Heart right ventricle (tissue), 16 donors: ENCODE measurements at regions not wholly inside any gene's neighbourhood (a gene's known extent, or its start where the extent isn't known, plus 50 kb on each side); places are given as distances from the start of the nearest gene placed in this dataset.
"Not testable (repeated sequence)": the region's sequence is repeated elsewhere in the genome, so short reads cannot be mapped to it uniquely, and the experiment has no call there.

ENCODE experiments used
- ATAC-seq, 8 donors: fragments of 200-7000 bp; cut with Tn5 transposase; one replicate each; pipeline ENCODE4 v1.9.1; 2020; ENCODE audit warnings: mild to moderate bottlenecking in 8 of 8, moderate library complexity in 8 of 8, moderate number of reproducible peaks in 1 of 8
- DNase-seq, 2 donors: peaks; one replicate each; pipeline ENCODE4 v3.0.0-alpha.2; 2020
- H3K27ac ChIP-seq, 10 donors: fragments of 200-600 bp; sonication (generic) in 2 of 10; one replicate each; pipeline versions ENCODE4 v1.5.0 to v1.8.0; 2020 to 2022; ENCODE audit warnings: mild to moderate bottlenecking in 3 of 10
- H3K27me3 ChIP-seq, 7 donors: fragments of 200-600 bp; one replicate each; pipeline ENCODE4 v1.8.0; 2021 to 2022; ENCODE audit warnings: mild to moderate bottlenecking in 2 of 7
- H3K36me3 ChIP-seq, 9 donors: fragments of 200-600 bp; sonication (generic) in 1 of 9; one replicate each; pipeline versions ENCODE4 v1.5.0 to v1.8.0; 2020 to 2022; ENCODE audit warnings: mild to moderate bottlenecking in 2 of 9
- H3K4me1 ChIP-seq, 9 donors: fragments of 200-600 bp; sonication (generic) in 1 of 9; one replicate each; pipeline versions ENCODE4 v1.5.0 to v1.8.0; 2020 to 2022; ENCODE audit warnings: mild to moderate bottlenecking in 4 of 9
- H3K4me3 ChIP-seq, 10 donors: fragments of 200-600 bp; sonication (generic) in 2 of 10; one replicate each; pipeline versions ENCODE4 v1.5.0 to v1.8.0; 2020 to 2022; ENCODE audit warnings: mild to moderate bottlenecking in 7 of 10, moderate library complexity in 2 of 10
- H3K9me3 ChIP-seq, 11 donors: fragments of 200-600 bp in 10 of 11; sonication (generic) in 2 of 11; one replicate each; pipeline versions ENCODE4 v1.5.0 to v1.8.0; 2013 to 2022; ENCODE audit warnings: mild to moderate bottlenecking in 2 of 11, control low read depth in 1 of 11, moderate library complexity in 1 of 11
- CTCF ChIP-seq, 9 donors: fragments of 200-600 bp; sonication (generic) in 2 of 9; IDR thresholded peaks; one replicate each; pipeline versions ENCODE4 v1.5.0 to v1.8.0; 2021 to 2022; ENCODE audit warnings: antibody characterized with exemption in 9 of 9, mild to moderate bottlenecking in 5 of 9, moderate library complexity in 1 of 9
- WGBS, 2 donors: extraction: QIAGEN DNeasy Blood & Tissue Kit; methylation state at CpG; one replicate each; pipeline ENCODE4 v1.1.7; 2013; ENCODE audit warnings: inconsistent platforms in 1 of 2; 5-methylcytosine and 5-hydroxymethylcytosine counted together
- intact Hi-C, 10 donors: fragments of 100-400 bp; cut with DNase I; formaldehyde crosslinking; loops; one replicate each; pipeline versions ENCODE4 v1.11.1 to v1.14.2; 2022
- donor health status: Arrhythmogenic right ventricular cardiomyopathy.
- donor health status: ischemic (EF 13 %, LVEDD 7.1; RV severe dilation, severe dysfunction).
- donor health status: healthy with polysubstance abuse.
- donor health status: DM: no; HTN: yes; CAD: no.
- donor health status: DM: no; HTN: no; CAD: no.
- donor health status: ischemic (EF 25% LVEDD 6.9; RV normal size, moderate dysfunction).
- donor health status: ischemic (EF 25% LVEDD 5.7; RV mildly dilated, moderate dysfunction).
- donor health status: healthy.
- donor health status: DM: yes; HTN: yes; CAD: no.
- donor health status: Ischemic cardiomyopathy.
- donor health status: ischemic (EF 35%, LVEDD 5.7; RV mildly dilated, moderate dysfunction).
- donor health status: nonischemic (EF 11% LVEDD 7.7; RV severe dilation, severe dysfunction).
- donor health status: DM: yes; HTN: yes; CAD: no.
- donor health status: PGD.
- donor health status: ischemic (EF 29% LVEDD 5.4; RV normal size, mild dysfunction).
- donor health status: nonischemic (EF 23%, LVEDD 6.1; RV moderate dilation, normal function).

GRCh38 chr3:147333098-147333497 is 73.2 kb downstream of the ZIC4 start:
- TF ChIP-seq CTCF (IDR thresholded peaks at IDR 0.05) = no peak
- intact Hi-C loops = no loop called here
- H3K27ac ChIP-seq = no peak overlapping the region
- no peak for DNase-seq
- H3K4me3 ChIP-seq = no peak overlapping the region
- no peaks in the 10 kb centered on the region for H3K36me3 ChIP-seq
- peaks cover 0 to 12% (median 0%) of the 10 kb centered on the region in 7 donors for H3K27me3 ChIP-seq
- 72 to 76% methylated on average over 3 of the region's 3 CpGs for WGBS, 2 donors
- H3K4me1 ChIP-seq = no peaks in the 10 kb centered on the region
- H3K9me3 ChIP-seq = no peaks in the 10 kb centered on the region
- no peak for ATAC-seq

GRCh38 chr3:147328711-147329110 is 77.6 kb downstream of the ZIC4 start:
- DNase-seq (no peak), ATAC-seq (no peak)
- no peaks in the 10 kb centered on the region for H3K27me3 ChIP-seq
- no peaks in the 10 kb centered on the region for H3K36me3 ChIP-seq
- H3K4me3 ChIP-seq = no peak overlapping the region
- no peak overlapping the region for H3K27ac ChIP-seq
- H3K9me3 ChIP-seq = no peaks in the 10 kb centered on the region
- 90 to 95% methylated on average over 2 of the region's 2 CpGs for WGBS, 2 donors
- H3K4me1 ChIP-seq = no peaks in the 10 kb centered on the region
- intact Hi-C loops = no loop called here
- TF ChIP-seq CTCF (IDR thresholded peaks at IDR 0.05) = no peak

DNA sequence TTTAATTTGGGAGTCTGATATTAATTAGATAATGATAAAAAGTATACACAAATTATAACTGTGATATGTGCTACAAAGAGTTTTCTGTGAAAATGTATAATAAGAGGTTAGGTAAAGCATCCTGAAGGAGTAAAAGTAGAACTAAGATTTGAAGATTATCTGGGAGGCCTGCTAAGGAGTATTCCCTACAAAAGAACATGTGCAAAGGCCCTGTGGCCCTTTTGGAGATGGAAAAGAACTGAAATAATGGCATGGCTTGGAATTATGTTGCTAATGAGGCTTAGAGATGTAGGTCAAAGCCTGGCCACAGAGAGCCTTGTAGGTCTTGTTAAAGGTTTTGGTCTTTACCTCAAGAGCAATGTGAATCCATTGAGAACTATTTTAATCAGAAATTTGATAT is 82.0 kb downstream of the ZIC4 start:
- H3K9me3 ChIP-seq = no peaks in the 10 kb centered on the region
- intact Hi-C loops = no loop called here
- no peak overlapping the region for H3K27ac ChIP-seq
- no peaks in the 10 kb centered on the region for H3K36me3 ChIP-seq
- TF ChIP-seq CTCF (IDR thresholded peaks at IDR 0.05) = no peak
- H3K4me3 ChIP-seq = no peak overlapping the region
- ATAC-seq = no peak
- peaks cover 0 to 4% (median 0%) of the 10 kb centered on the region in 7 donors for H3K27me3 ChIP-seq
- no peaks in the 10 kb centered on the region for H3K4me1 ChIP-seq
- DNase-seq = no peak

DNA sequence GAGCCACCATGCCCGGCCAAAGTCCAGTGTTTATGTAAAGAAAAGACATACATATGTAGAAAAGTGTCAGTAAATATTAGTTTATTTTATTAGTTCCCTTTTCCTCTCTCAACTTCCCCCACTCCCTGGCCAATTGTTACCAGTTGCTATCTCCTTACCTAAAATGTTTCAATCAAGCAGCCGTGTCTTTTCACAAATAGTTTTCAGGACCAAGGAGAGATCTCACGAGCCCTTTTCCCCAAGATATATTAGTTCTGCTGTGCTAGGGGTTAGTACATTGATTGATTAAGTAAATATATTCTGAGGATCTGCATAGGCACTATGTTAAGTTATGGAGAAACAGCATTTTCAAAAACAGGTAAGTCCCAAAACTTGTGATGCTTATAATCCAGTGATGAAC is 87.4 kb downstream of the ZIC4 start:
- TF ChIP-seq CTCF (IDR thresholded peaks at IDR 0.05) = no peak
- intact Hi-C loops = no loop called here
- H3K36me3 ChIP-seq = no peaks in the 10 kb centered on the region
- H3K9me3 ChIP-seq = no peaks in the 10 kb centered on the region
- H3K27ac ChIP-seq = no peak overlapping the region
- WGBS, 2 donors = 50 to 63% methylated on average over 3 of the region's 3 CpGs
- no peak overlapping the region for H3K4me3 ChIP-seq
- H3K4me1 ChIP-seq = no peaks in the 10 kb centered on the region
- DNase-seq (no peak), ATAC-seq (no peak)
- peaks cover 0 to 15% (median 0%) of the 10 kb centered on the region in 7 donors for H3K27me3 ChIP-seq

DNA sequence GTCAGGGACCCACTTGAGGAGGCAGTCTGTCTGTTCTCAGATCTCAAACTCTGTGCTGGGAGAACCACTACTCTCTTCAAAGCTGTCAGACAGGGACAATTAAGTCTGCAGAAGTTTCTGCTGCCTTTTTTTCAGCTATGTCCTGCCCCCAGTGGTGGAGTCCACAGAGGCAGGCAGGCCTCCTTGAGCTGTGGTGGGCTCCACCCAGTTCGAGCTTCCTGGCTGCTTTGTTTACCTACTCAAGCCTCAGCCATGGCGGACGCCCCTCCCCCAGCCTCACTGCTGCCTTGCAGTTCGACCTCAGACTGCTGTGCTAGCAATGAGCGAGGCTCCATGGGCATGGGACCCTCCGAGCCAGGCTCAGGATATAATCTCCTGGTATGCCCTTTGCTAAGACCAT is 89.3 kb downstream of the ZIC4 start:
- H3K4me1 ChIP-seq, H3K4me3 ChIP-seq, DNase-seq, H3K27ac ChIP-seq, H3K9me3 ChIP-seq, intact Hi-C loops, ATAC-seq, H3K36me3 ChIP-seq: not testable (repeated sequence)
- H3K27me3 ChIP-seq = peaks cover 0 to 15% (median 0%) of the 10 kb centered on the region in 7 donors
- 73 to 75% methylated on average over 6 of the region's 6 CpGs for WGBS, 2 donors
